Stimulated activated CD8-positive, alpha-beta memory T cell treated with anti-CD3 and anti-CD28 coated beads, Interleukin-4, amount 100 ng/mL, for 48 hours (primary cell): ENCODE measurements at regions not wholly inside any gene's neighbourhood (a gene's known extent, or its start where the extent isn't known, plus 50 kb on each side); places are given as distances from the start of the nearest gene placed in this dataset.
"Not testable (repeated sequence)": the region's sequence is repeated elsewhere in the genome, so short reads cannot be mapped to it uniquely, and the experiment has no call there.

Experiments
- DNase-seq: peaks from one replicate; pipeline ENCODE4 v3.0.0-alpha.2; 2020

GRCh38 chr1:30550365-30551220, 172.8 kb downstream of the MATN1 start:
- DNase-seq = no peak

- DNase-seq = not testable (repeated sequence)
Measured at GRCh38 chr1:30549872-30550271, 173.5 kb downstream of the MATN1 start.

GRCh38 chr1:30548294-30548693, 175.1 kb downstream of the MATN1 start:
- no peak for DNase-seq

GRCh38 chr1:30547326-30547725, 176.1 kb downstream of the MATN1 start:
- DNase-seq = not testable (repeated sequence)

- DNase-seq = no peak
Measured at GRCh38 chr1:30545365-30545764, 178.0 kb downstream of the MATN1 start.

GRCh38 chr1:30541721-30542485, 181.5 kb downstream of the MATN1 start:
- no peak for DNase-seq

- no peak for DNase-seq
Measured at GRCh38 chr1:30540611-30541192, 182.7 kb downstream of the MATN1 start.

- no peak for DNase-seq
Measured at GRCh38 chr1:30539884-30540283, 183.5 kb downstream of the MATN1 start.

- DNase-seq = no peak
Measured at GRCh38 chr1:30538993-30539867, 184.2 kb downstream of the MATN1 start.

GRCh38 chr1:30538226-30538992, 185.0 kb downstream of the MATN1 start:
- DNase-seq = no peak

GRCh38 chr1:30537279-30537678, 186.1 kb downstream of the MATN1 start:
- DNase-seq = no peak

GRCh38 chr1:30536530-30536929, 186.9 kb downstream of the MATN1 start:
- DNase-seq = no peak

GRCh38 chr1:30535595-30536325, 187.6 kb downstream of the MATN1 start:
- DNase-seq = no peak

- no peak for DNase-seq
Measured at GRCh38 chr1:30534551-30534940, 188.8 kb downstream of the MATN1 start.

- DNase-seq = no peak
Measured at GRCh38 chr1:30533796-30534550, 189.4 kb downstream of the MATN1 start.

- DNase-seq = no peak
Measured at GRCh38 chr1:30533141-30533540, 190.2 kb downstream of the MATN1 start.

GRCh38 chr1:30532621-30533020, 190.8 kb downstream of the MATN1 start:
- DNase-seq = no peak

GRCh38 chr1:30527511-30528140, 195.8 kb downstream of the MATN1 start:
- no peak for DNase-seq

GRCh38 chr1:30526652-30527345, 196.6 kb downstream of the MATN1 start:
- no peak for DNase-seq
